ENCODE measurements at regions not wholly inside any gene's neighbourhood (a gene's known extent, or its start where the extent isn't known, plus 50 kb on each side); places are given as distances from the start of the nearest gene placed in this dataset.
"Not testable (repeated sequence)": the region's sequence is repeated elsewhere in the genome, so short reads cannot be mapped to it uniquely, and the experiment has no call there.

DNA sequence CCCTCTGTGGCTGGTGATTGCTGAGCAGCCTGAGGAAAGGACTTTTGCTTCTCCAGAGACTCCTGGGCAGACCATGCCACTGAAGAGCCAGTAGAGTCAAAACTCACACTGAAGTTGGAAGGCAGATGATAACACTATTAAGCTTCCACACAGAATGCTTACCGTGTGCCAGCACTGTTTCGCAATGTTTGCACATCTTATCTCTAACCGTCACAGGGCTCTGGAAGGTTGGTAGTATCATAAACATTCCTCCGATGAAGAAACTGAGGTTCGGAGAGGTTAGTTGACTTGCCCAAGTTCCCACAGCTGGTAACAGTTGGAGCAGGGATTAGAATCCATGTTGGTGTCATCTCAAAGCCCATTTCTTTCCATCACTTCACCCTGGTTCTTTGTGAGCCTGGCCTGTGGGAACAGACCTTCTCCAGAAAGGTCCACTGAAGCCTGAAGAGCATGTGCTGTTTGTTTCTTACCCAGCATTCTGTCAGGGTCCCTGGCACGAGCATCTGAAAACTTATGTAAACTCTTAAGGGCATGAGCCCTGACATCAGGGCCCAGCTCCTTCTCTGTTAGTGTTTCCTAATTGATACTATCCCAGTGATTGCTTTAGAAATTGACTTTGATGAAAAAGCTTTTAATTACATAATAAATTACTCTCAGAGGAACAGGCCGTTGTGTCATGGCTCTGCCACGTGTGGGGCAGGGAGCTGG lies 77.0 kb upstream of the PRR23C start:
- H3K27ac ChIP-seq (ENCODE audit: low read depth in 1 of 2, low read length in 1 of 2): no peak overlapping the region
- H3K4me3 ChIP-seq (ENCODE audit: low read length in 2 of 2): no peak overlapping the region
- H3K4me1 ChIP-seq (ENCODE audit: control insufficient read depth in 2 of 2, insufficient read depth in 2 of 2, low read length in 2 of 2): no peaks in the 10 kb centered on the region
- no peak for DNase-seq (ENCODE audit: low read depth in 6 of 9, low spot score in 9 of 9)
- no peaks in the 10 kb centered on the region for H3K9me3 ChIP-seq (ENCODE audit: control insufficient read depth in 2 of 2, insufficient read depth in 1 of 2, low read length in 1 of 2)
- 89% methylated on average over 8 of the region's 8 CpGs for WGBS
- H3K27me3 ChIP-seq (ENCODE audit: control insufficient read depth in 2 of 2, insufficient read depth in 1 of 2, low read length in 1 of 2): no peaks in the 10 kb centered on the region
- H3K36me3 ChIP-seq (ENCODE audit: control insufficient read depth in 2 of 2, insufficient read depth in 2 of 2, low read length in 1 of 2): no peaks in the 10 kb centered on the region

DNA sequence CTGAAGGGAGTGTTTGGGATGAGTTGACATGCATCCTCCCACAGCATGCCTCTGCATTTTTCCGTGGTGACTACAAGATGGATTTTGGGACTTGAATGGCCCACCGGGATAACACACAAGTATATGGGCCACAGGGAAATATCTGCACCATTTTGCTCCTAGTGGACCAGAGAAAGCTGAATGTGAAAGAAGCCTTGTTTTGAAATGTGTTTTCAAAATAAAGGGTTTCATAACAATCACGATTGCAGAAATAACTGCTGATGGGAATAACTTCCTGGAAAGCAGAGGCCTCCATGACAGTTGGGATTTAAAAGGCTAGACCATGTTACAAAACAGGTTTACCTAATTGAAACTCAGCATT lies 77.5 kb upstream of the PRR23C start:
- Histone ChIP-seq H3K27ac (ENCODE audit: low read depth in 1 of 2, low read length in 1 of 2) (no peak overlapping the region), H3K27me3 (ENCODE audit: control insufficient read depth in 2 of 2, insufficient read depth in 1 of 2, low read length in 1 of 2) (no peaks in the 10 kb centered on the region), H3K9me3 (ENCODE audit: control insufficient read depth in 2 of 2, insufficient read depth in 1 of 2, low read length in 1 of 2) (no peaks in the 10 kb centered on the region), H3K4me1 (ENCODE audit: control insufficient read depth in 2 of 2, insufficient read depth in 2 of 2, low read length in 2 of 2) (no peaks in the 10 kb centered on the region), H3K4me3 (ENCODE audit: low read length in 2 of 2) (no peak overlapping the region), H3K36me3 (ENCODE audit: control insufficient read depth in 2 of 2, insufficient read depth in 2 of 2, low read length in 1 of 2) (no peaks in the 10 kb centered on the region)
- 98% methylated on average over 3 of the region's 3 CpGs for WGBS
- no peak for DNase-seq (ENCODE audit: low read depth in 6 of 9, low spot score in 9 of 9)

DNA sequence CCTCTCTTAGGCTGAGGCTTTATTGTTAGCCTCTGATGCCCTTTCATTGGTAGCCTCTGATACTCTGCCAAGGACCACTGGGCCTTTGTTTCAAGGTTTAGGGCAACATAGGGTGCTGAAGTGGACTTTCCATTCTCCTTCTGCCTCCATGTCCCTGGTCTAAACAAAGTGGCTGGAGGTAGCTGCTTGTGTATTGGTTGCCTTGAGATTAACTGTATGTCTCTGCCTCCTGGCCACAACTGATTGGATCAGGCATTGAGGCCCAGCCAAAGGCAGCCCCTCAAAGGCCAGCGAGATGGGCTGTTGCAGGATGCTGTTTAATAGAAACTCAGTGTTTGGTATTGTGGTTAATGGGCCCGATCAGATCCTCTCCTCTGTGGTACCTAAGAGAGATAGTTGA lies 77.9 kb upstream of the PRR23C start:
- Histone ChIP-seq H3K36me3 (ENCODE audit: control insufficient read depth in 2 of 2, insufficient read depth in 2 of 2, low read length in 1 of 2) (no peaks in the 10 kb centered on the region), H3K9me3 (ENCODE audit: control insufficient read depth in 2 of 2, insufficient read depth in 1 of 2, low read length in 1 of 2) (no peaks in the 10 kb centered on the region), H3K27me3 (ENCODE audit: control insufficient read depth in 2 of 2, insufficient read depth in 1 of 2, low read length in 1 of 2) (no peaks in the 10 kb centered on the region), H3K4me3 (ENCODE audit: low read length in 2 of 2) (no peak overlapping the region), H3K4me1 (ENCODE audit: control insufficient read depth in 2 of 2, insufficient read depth in 2 of 2, low read length in 2 of 2) (no peaks in the 10 kb centered on the region), H3K27ac (ENCODE audit: low read depth in 1 of 2, low read length in 1 of 2) (no peak overlapping the region)
- DNase-seq (ENCODE audit: low read depth in 6 of 9, low spot score in 9 of 9): no peak
- WGBS: 96% methylated on average over 2 of the region's 2 CpGs

DNA sequence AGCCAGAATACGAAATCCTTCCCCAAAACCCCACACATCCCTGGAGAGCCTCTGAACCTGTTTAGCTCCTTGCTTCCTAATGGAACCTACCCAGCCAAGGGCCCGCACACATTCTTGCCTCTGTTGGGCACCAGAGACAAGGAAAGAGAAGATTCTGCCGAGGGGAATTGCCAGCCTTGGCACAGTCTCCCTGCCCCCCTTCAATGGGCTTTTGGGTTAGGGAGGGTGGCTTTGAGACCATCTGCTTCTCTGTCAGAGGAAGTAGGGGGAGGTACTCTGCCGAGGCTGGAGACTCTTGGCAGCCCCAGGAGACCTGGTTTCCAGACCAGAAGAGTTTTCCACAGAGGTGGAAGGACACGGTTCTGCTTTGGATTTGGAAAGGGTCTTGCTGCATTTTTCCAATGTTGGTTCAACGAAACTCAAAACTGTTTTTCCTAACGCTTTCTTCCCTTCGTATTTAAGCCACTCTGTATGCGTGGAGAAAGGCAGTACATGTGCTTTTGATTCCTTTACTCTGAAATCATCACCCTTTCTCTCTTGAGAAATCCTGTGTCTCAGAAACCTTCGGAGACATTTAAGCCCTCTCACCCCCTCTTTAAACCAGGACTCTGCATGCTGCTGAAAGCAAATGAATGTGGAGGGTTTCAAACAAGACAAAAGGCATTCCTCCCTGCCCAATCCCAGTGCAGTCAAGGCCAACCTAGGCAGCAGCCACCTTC lies 78.8 kb upstream of the PRR23C start:
- Histone ChIP-seq H3K27ac (ENCODE audit: low read depth in 1 of 2, low read length in 1 of 2) (no peak overlapping the region), H3K9me3 (ENCODE audit: control insufficient read depth in 2 of 2, insufficient read depth in 1 of 2, low read length in 1 of 2) (no peaks in the 10 kb centered on the region), H3K4me3 (ENCODE audit: low read length in 2 of 2) (no peak overlapping the region), H3K27me3 (ENCODE audit: control insufficient read depth in 2 of 2, insufficient read depth in 1 of 2, low read length in 1 of 2) (no peaks in the 10 kb centered on the region), H3K36me3 (ENCODE audit: control insufficient read depth in 2 of 2, insufficient read depth in 2 of 2, low read length in 1 of 2) (no peaks in the 10 kb centered on the region), H3K4me1 (ENCODE audit: control insufficient read depth in 2 of 2, insufficient read depth in 2 of 2, low read length in 2 of 2) (no peaks in the 10 kb centered on the region)
- WGBS: 74% methylated on average over 10 of the region's 10 CpGs
- DNase-seq (ENCODE audit: low read depth in 6 of 9, low spot score in 9 of 9): no peak

DNA sequence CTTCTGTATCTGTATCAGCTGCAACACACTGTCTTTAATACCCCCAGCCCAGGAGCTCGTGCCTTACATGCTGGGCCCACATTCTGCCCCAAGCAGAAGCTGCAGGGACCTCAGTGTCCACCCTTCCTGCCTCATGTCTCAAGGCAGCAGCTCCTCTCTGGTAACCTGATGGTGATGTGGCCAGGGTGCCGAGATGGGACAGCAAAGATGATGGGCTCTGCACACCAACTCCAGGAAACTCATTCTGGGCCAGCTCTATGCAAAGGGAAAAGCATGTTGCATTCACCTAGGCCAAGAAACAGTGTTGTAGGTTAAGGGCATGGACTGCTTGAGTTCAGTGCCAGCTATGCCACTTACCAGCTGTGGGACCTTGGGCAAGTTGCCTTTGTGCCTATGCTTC lies 79.5 kb upstream of the PRR23C start:
- Histone ChIP-seq H3K4me1 (ENCODE audit: control insufficient read depth in 2 of 2, insufficient read depth in 2 of 2, low read length in 2 of 2) (no peaks in the 10 kb centered on the region), H3K4me3 (ENCODE audit: low read length in 2 of 2) (no peak overlapping the region), H3K27me3 (ENCODE audit: control insufficient read depth in 2 of 2, insufficient read depth in 1 of 2, low read length in 1 of 2) (no peaks in the 10 kb centered on the region), H3K27ac (ENCODE audit: low read depth in 1 of 2, low read length in 1 of 2) (no peak overlapping the region), H3K36me3 (ENCODE audit: control insufficient read depth in 2 of 2, insufficient read depth in 2 of 2, low read length in 1 of 2) (no peaks in the 10 kb centered on the region), H3K9me3 (ENCODE audit: control insufficient read depth in 2 of 2, insufficient read depth in 1 of 2, low read length in 1 of 2) (no peaks in the 10 kb centered on the region)
- DNase-seq (ENCODE audit: low read depth in 6 of 9, low spot score in 9 of 9): no peak
- 90% methylated on average over 2 of the region's 2 CpGs for WGBS

DNA sequence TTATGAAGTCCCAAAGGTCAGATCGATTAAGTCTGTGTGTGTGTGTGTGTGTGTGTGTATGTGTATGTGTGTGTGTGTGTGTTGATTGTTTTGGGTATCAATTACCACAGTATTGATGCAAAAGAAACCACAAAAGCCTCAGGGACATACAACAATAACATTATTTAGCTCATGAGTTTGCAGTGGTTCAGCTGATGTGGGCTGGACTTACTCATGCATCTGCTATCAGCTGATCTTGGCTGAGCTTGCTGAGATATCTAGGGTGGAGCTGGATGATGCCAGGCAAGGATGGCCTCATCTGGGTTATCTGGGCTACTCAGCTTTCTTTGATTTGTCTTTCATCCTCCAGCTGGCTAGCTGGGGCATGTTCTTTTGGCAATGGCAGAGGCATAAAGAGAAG lies 82.4 kb upstream of the PRR23C start:
- Histone ChIP-seq H3K4me1 (ENCODE audit: control insufficient read depth in 2 of 2, insufficient read depth in 2 of 2, low read length in 2 of 2) (no peaks in the 10 kb centered on the region), H3K9me3 (ENCODE audit: control insufficient read depth in 2 of 2, insufficient read depth in 1 of 2, low read length in 1 of 2) (no peaks in the 10 kb centered on the region), H3K27me3 (ENCODE audit: control insufficient read depth in 2 of 2, insufficient read depth in 1 of 2, low read length in 1 of 2) (no peaks in the 10 kb centered on the region), H3K27ac (ENCODE audit: low read depth in 1 of 2, low read length in 1 of 2) (no peak overlapping the region), H3K4me3 (ENCODE audit: low read length in 2 of 2) (no peak overlapping the region), H3K36me3 (ENCODE audit: control insufficient read depth in 2 of 2, insufficient read depth in 2 of 2, low read length in 1 of 2) (no peaks in the 10 kb centered on the region)
- 96% methylated on average over 1 of the region's 1 CpG for WGBS
- no peak for DNase-seq (ENCODE audit: low read depth in 6 of 9, low spot score in 9 of 9)

DNA sequence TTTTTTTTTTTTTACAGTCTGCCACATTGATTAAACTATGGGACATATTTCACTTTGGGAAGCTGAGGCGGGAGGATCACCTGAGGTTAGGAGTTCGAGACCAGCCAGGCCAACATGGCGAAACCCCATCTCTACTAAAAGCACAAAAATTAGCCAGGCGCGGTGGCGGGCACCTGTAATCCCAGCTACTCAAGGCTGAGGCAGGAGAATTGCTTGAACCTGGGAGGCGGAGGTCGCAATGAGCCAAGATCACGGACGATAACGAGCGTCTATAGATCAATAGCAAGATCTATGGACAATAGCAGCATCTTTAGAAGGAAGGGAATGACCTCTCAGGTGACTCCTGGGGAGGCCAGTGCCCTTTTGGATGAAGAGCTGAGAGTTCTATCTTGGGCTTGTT lies 82.9 kb upstream of the PRR23C start:
- WGBS: 97% methylated on average over 12 of the region's 12 CpGs
- not testable (repeated sequence) for H3K27ac ChIP-seq (ENCODE audit: low read depth in 1 of 2, low read length in 1 of 2); DNase-seq (ENCODE audit: low read depth in 6 of 9, low spot score in 9 of 9); H3K4me1 ChIP-seq (ENCODE audit: control insufficient read depth in 2 of 2, insufficient read depth in 2 of 2, low read length in 2 of 2); H3K36me3 ChIP-seq (ENCODE audit: control insufficient read depth in 2 of 2, insufficient read depth in 2 of 2, low read length in 1 of 2); H3K27me3 ChIP-seq (ENCODE audit: control insufficient read depth in 2 of 2, insufficient read depth in 1 of 2, low read length in 1 of 2); H3K9me3 ChIP-seq (ENCODE audit: control insufficient read depth in 2 of 2, insufficient read depth in 1 of 2, low read length in 1 of 2); H3K4me3 ChIP-seq (ENCODE audit: low read length in 2 of 2)

DNA sequence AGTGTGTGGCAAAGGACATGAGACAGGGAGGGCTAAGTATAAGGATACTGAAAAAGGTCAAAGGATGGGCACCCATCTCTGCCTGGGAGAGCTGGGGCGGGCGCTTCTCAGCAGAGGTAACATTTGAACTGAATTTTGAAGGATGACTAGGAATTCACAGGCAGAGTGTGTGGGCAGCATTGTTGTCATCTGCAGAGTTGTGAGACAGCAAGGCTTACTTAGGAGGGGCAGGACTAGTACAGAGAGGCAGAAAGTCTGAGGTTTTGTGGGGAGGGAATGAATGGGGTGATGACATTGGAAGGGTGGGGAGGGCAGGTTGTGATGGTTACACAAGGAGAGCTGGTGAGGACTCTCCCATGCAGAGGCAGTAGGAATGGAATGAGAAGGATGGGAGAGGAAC lies 84.1 kb upstream of the PRR23C start:
- Histone ChIP-seq H3K4me3 (ENCODE audit: low read length in 2 of 2) (no peak overlapping the region), H3K27me3 (ENCODE audit: control insufficient read depth in 2 of 2, insufficient read depth in 1 of 2, low read length in 1 of 2) (no peaks in the 10 kb centered on the region), H3K9me3 (ENCODE audit: control insufficient read depth in 2 of 2, insufficient read depth in 1 of 2, low read length in 1 of 2) (no peaks in the 10 kb centered on the region), H3K27ac (ENCODE audit: low read depth in 1 of 2, low read length in 1 of 2) (no peak overlapping the region), H3K36me3 (ENCODE audit: control insufficient read depth in 2 of 2, insufficient read depth in 2 of 2, low read length in 1 of 2) (no peaks in the 10 kb centered on the region), H3K4me1 (ENCODE audit: control insufficient read depth in 2 of 2, insufficient read depth in 2 of 2, low read length in 2 of 2) (no peaks in the 10 kb centered on the region)
- WGBS: 99% methylated on average over 2 of the region's 2 CpGs
- DNase-seq (ENCODE audit: low read depth in 6 of 9, low spot score in 9 of 9): no peak

DNA sequence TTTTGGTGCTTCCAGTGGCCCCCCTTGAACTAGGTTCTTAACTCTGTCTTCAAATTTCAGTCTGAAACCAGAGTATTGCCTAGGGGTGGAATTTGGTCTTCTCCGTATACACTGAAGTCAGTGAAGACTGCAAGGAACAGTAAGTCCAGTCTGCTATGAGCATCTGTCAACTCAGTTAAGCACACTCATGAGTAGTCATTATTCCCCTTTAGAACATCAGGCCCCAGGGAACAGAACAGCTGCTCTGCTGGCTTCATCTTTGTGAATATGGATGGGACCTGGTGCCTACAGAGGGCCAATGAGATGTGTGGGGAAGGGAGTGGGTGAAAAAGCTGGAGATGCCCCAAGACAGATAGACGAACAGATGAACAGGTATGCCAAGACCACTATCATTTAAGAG lies 85.2 kb upstream of the PRR23C start:
- Histone ChIP-seq H3K4me3 (ENCODE audit: low read length in 2 of 2) (no peak overlapping the region), H3K36me3 (ENCODE audit: control insufficient read depth in 2 of 2, insufficient read depth in 2 of 2, low read length in 1 of 2) (no peaks in the 10 kb centered on the region), H3K9me3 (ENCODE audit: control insufficient read depth in 2 of 2, insufficient read depth in 1 of 2, low read length in 1 of 2) (no peaks in the 10 kb centered on the region), H3K27ac (ENCODE audit: low read depth in 1 of 2, low read length in 1 of 2) (no peak overlapping the region), H3K4me1 (ENCODE audit: control insufficient read depth in 2 of 2, insufficient read depth in 2 of 2, low read length in 2 of 2) (no peaks in the 10 kb centered on the region), H3K27me3 (ENCODE audit: control insufficient read depth in 2 of 2, insufficient read depth in 1 of 2, low read length in 1 of 2) (no peaks in the 10 kb centered on the region)
- DNase-seq (ENCODE audit: low read depth in 6 of 9, low spot score in 9 of 9): no peak
- WGBS: 99% methylated on average over 2 of the region's 2 CpGs
